Large intestine (tissue), 3 donors: ENCODE measurements at regions not wholly inside any gene's neighbourhood (a gene's known extent, or its start where the extent isn't known, plus 50 kb on each side); places are given as distances from the start of the nearest gene placed in this dataset.

Experiments
- DNase-seq, 2 donors: peaks; one replicate each; pipeline versions ENCODE4 v3.0.0 to v3.0.0-alpha.2; 2013
- H3K27ac ChIP-seq: one replicate; pipeline ENCODE4 v1.5.1; 2013; ENCODE audit warnings: low read length
- H3K27me3 ChIP-seq: 2 replicates; pipeline ENCODE4 v1.6.1; 2013; ENCODE audit warnings: low read length; ENCODE audit not compliant: control insufficient read depth, insufficient read depth
- H3K36me3 ChIP-seq: 2 replicates; pipeline ENCODE4 v1.6.1; 2013; ENCODE audit warnings: low read length; ENCODE audit not compliant: control insufficient read depth, insufficient read depth
- H3K4me1 ChIP-seq: one replicate; pipeline ENCODE4 v1.6.1; 2013; ENCODE audit warnings: low read length; ENCODE audit not compliant: control insufficient read depth, insufficient read depth
- H3K4me3 ChIP-seq: one replicate; pipeline ENCODE4 v1.5.1; 2013; ENCODE audit warnings: low read length
- H3K9me3 ChIP-seq: one replicate; pipeline ENCODE4 v1.6.1; 2013; ENCODE audit warnings: mild to moderate bottlenecking, low read depth, low read length, moderate library complexity; ENCODE audit not compliant: control insufficient read depth
- WGBS: methylation state at CpG from one replicate; pipeline ENCODE4 v1.1.5; 2013; ENCODE audit warnings: low lambda C conversion rate; ENCODE audit not compliant: insufficient coverage; 5-methylcytosine and 5-hydroxymethylcytosine counted together

- Histone ChIP-seq H3K36me3 (no peaks in the 10 kb centered on the region), H3K4me1 (peaks cover 39% of the 10 kb centered on the region), H3K27ac (peak overlapping the region; percentile 81), H3K9me3 (no peaks in the 10 kb centered on the region), H3K4me3 (no peak overlapping the region), H3K27me3 (no peaks in the 10 kb centered on the region)
- WGBS, result no CpG with 5 or more reads among the region's 3 CpGs
- no peak for DNase-seq
Observed at GRCh38 chr3:150269526-150269925, 138.6 kb upstream of the TSC22D2 start.

- H3K4me3 ChIP-seq, result no peak overlapping the region
- peak; percentile 82 to 94 for DNase-seq
- H3K36me3 ChIP-seq, result no peaks in the 10 kb centered on the region
- no peaks in the 10 kb centered on the region for H3K9me3 ChIP-seq
- no peaks in the 10 kb centered on the region for H3K27me3 ChIP-seq
- WGBS, result 100% methylated on average over 1 of the region's 6 CpGs
- H3K27ac ChIP-seq, result peak overlapping the region; percentile 81
- H3K4me1 ChIP-seq, result peaks cover 39% of the 10 kb centered on the region
Observed at GRCh38 chr3:150268426-150269391, 139.4 kb upstream of the TSC22D2 start.

- H3K36me3 ChIP-seq, result no peaks in the 10 kb centered on the region
- peak; percentile 55 to 72 for DNase-seq
- H3K27ac ChIP-seq, result peak overlapping the region; percentile 14
- no peak overlapping the region for H3K4me3 ChIP-seq
- no CpG with 5 or more reads among the region's 2 CpGs for WGBS
- no peaks in the 10 kb centered on the region for H3K27me3 ChIP-seq
- peaks cover 34% of the 10 kb centered on the region for H3K4me1 ChIP-seq
- no peaks in the 10 kb centered on the region for H3K9me3 ChIP-seq
Observed at GRCh38 chr3:150267288-150267687, 140.8 kb upstream of the TSC22D2 start.

- no CpG with 5 or more reads among the region's 2 CpGs for WGBS
- no peak overlapping the region for H3K4me3 ChIP-seq
- no peaks in the 10 kb centered on the region for H3K9me3 ChIP-seq
- DNase-seq, result no peak
- peaks cover 29% of the 10 kb centered on the region for H3K4me1 ChIP-seq
- H3K27ac ChIP-seq, result no peak overlapping the region
- no peaks in the 10 kb centered on the region for H3K36me3 ChIP-seq
- no peaks in the 10 kb centered on the region for H3K27me3 ChIP-seq
Observed at GRCh38 chr3:150265305-150265704, 142.8 kb upstream of the TSC22D2 start.

- H3K4me3 ChIP-seq, result no peak overlapping the region
- H3K9me3 ChIP-seq, result no peaks in the 10 kb centered on the region
- WGBS, result 92% methylated on average over 4 of the region's 6 CpGs
- DNase-seq, result no peak
- peaks cover 29% of the 10 kb centered on the region for H3K4me1 ChIP-seq
- no peaks in the 10 kb centered on the region for H3K27me3 ChIP-seq
- no peaks in the 10 kb centered on the region for H3K36me3 ChIP-seq
- no peak overlapping the region for H3K27ac ChIP-seq
Observed at GRCh38 chr3:150264561-150265279, 143.4 kb upstream of the TSC22D2 start.

- Histone ChIP-seq H3K9me3 (no peaks in the 10 kb centered on the region), H3K4me3 (no peak overlapping the region), H3K27me3 (no peaks in the 10 kb centered on the region), H3K27ac (no peak overlapping the region), H3K36me3 (no peaks in the 10 kb centered on the region), H3K4me1 (peaks cover 22% of the 10 kb centered on the region)
- WGBS, result 100% methylated on average over 2 of the region's 2 CpGs
- DNase-seq, result no peak
Observed at GRCh38 chr3:150261958-150262357, 146.1 kb upstream of the TSC22D2 start.

GRCh38 chr3:150261418-150261817, 146.7 kb upstream of the TSC22D2 start:
- Histone ChIP-seq H3K9me3 (no peaks in the 10 kb centered on the region), H3K36me3 (no peaks in the 10 kb centered on the region), H3K27me3 (no peaks in the 10 kb centered on the region), H3K27ac (no peak overlapping the region), H3K4me3 (no peak overlapping the region), H3K4me1 (peaks cover 27% of the 10 kb centered on the region)
- no peak for DNase-seq
- 65% methylated on average over 2 of the region's 2 CpGs for WGBS

GRCh38 chr3:150260398-150260710, 147.7 kb upstream of the TSC22D2 start:
- H3K27me3 ChIP-seq, result no peaks in the 10 kb centered on the region
- WGBS, result 73% methylated on average over 2 of the region's 3 CpGs
- no peaks in the 10 kb centered on the region for H3K36me3 ChIP-seq
- peak overlapping the region; percentile 67 for H3K27ac ChIP-seq
- no peaks in the 10 kb centered on the region for H3K9me3 ChIP-seq
- no peak for DNase-seq
- H3K4me3 ChIP-seq, result no peak overlapping the region
- peaks cover 36% of the 10 kb centered on the region for H3K4me1 ChIP-seq

GRCh38 chr3:150259526-150260397, 148.3 kb upstream of the TSC22D2 start:
- WGBS, result 80% methylated on average over 2 of the region's 5 CpGs
- H3K36me3 ChIP-seq, result no peaks in the 10 kb centered on the region
- H3K9me3 ChIP-seq, result no peaks in the 10 kb centered on the region
- H3K27me3 ChIP-seq, result no peaks in the 10 kb centered on the region
- H3K4me3 ChIP-seq, result no peak overlapping the region
- peak overlapping the region; percentile 67 for H3K27ac ChIP-seq
- peaks cover 42% of the 10 kb centered on the region for H3K4me1 ChIP-seq
- peak in 1 of 2 donors; percentile 75 for DNase-seq

- Histone ChIP-seq H3K27me3 (no peaks in the 10 kb centered on the region), H3K27ac (no peak overlapping the region), H3K4me3 (no peak overlapping the region), H3K4me1 (peaks cover 51% of the 10 kb centered on the region), H3K36me3 (no peaks in the 10 kb centered on the region), H3K9me3 (no peaks in the 10 kb centered on the region)
- WGBS, result no CpG with 5 or more reads among the region's 5 CpGs
- DNase-seq, result no peak
Observed at GRCh38 chr3:150256782-150257181, 151.3 kb upstream of the TSC22D2 start.
